Spleen (tissue), 11 donors: ENCODE measurements at regions not wholly inside any gene's neighbourhood (a gene's known extent, or its start where the extent isn't known, plus 50 kb on each side); places are given as distances from the start of the nearest gene placed in this dataset.

Experiments used
- DNase-seq: peaks from one replicate; pipeline ENCODE4 v3.0.0-alpha.2; 2020
- H3K27ac ChIP-seq, 8 donors: fragments of 200-600 bp; sonication (generic) in 7 of 8; 1 replicate in 4 of 8; 2 replicates in 4 of 8; pipeline versions ENCODE4 v1.5.0 to v1.8.0; 2016 to 2021; ENCODE audit warnings: inconsistent platforms in 4 of 8, mild to moderate bottlenecking in 4 of 8, moderate library complexity in 1 of 8
- H3K27me3 ChIP-seq, 7 donors: fragments of 200-600 bp; sonication (generic) in 6 of 7; replicated peaks in 1 of 7; 1 replicate in 4 of 7; 2 replicates in 3 of 7; pipeline versions ENCODE4 v1.5.0 to v1.8.0; 2016 to 2021; ENCODE audit warnings: inconsistent platforms in 3 of 7, mild to moderate bottlenecking in 1 of 7
- H3K36me3 ChIP-seq, 6 donors: fragments of 200-600 bp; sonication (generic) in 5 of 6; 1 replicate in 4 of 6; 2 replicates in 2 of 6; pipeline versions ENCODE4 v1.5.0 to v1.8.0; 2016 to 2021; ENCODE audit warnings: inconsistent platforms in 2 of 6
- H3K4me1 ChIP-seq, 6 donors: fragments of 200-600 bp; sonication (generic) in 5 of 6; 1 replicate in 3 of 6; 2 replicates in 3 of 6; pipeline versions ENCODE4 v1.5.0 to v1.8.0; 2016 to 2021; ENCODE audit warnings: inconsistent platforms in 3 of 6
- H3K4me3 ChIP-seq, 8 donors: fragments of 200-600 bp; sonication (generic) in 7 of 8; 1 replicate in 4 of 8; 2 replicates in 4 of 8; pipeline versions ENCODE4 v1.5.0 to v1.8.0; 2016 to 2021; ENCODE audit warnings: inconsistent platforms in 4 of 8, mild to moderate bottlenecking in 4 of 8, moderate library complexity in 2 of 8
- H3K9me3 ChIP-seq, 8 donors: fragments of 200-600 bp; sonication (generic) in 7 of 8; 1 replicate in 4 of 8; 2 replicates in 4 of 8; pipeline versions ENCODE4 v1.5.0 to v1.8.0; 2016 to 2021; ENCODE audit warnings: inconsistent platforms in 4 of 8
- CTCF ChIP-seq, 11 experiments: fragments of 200-600 bp in 7 of 11; fragments of 450-650 bp in 4 of 11; sonication (generic) in 4 of 11; IDR thresholded peaks in 8 of 11; conservative IDR thresholded peaks in 3 of 11; 1 replicate in 7 of 11; 2 replicates in 4 of 11; pipeline versions ENCODE4 v1.4.0 to v1.8.0; 2016 to 2021; ENCODE audit warnings: antibody characterized with exemption in 11 of 11, inconsistent platforms in 4 of 11, mild to moderate bottlenecking in 1 of 11
- POLR2A ChIP-seq, 3 donors: fragments of 450-650 bp; IDR thresholded peaks; one replicate each; pipeline ENCODE4 v1.5.1; 2017; ENCODE audit warnings: antibody characterized with exemption in 3 of 3, mild to moderate bottlenecking in 1 of 3
- POLR2AphosphoS5 ChIP-seq, 3 donors: sonication (generic); formaldehyde crosslinking; IDR thresholded peaks; one replicate each; pipeline ENCODE4 v1.5.1; 2017; ENCODE audit warnings: antibody characterized with exemption in 3 of 3
- WGBS, 5 donors: extraction: QIAGEN DNeasy Blood & Tissue Kit in 3 of 5; methylation state at CpG; one replicate each; pipeline versions ENCODE4 v1.1.5 to v1.1.7; 2013 to 2018; 5-methylcytosine and 5-hydroxymethylcytosine counted together
- intact Hi-C: fragments of 100-400 bp; cut with DNase I; formaldehyde crosslinking; loops from one replicate; pipeline ENCODE4 v1.15.0; 2023; ENCODE audit warnings: low total_unique reads
- donor health status: healthy with polysubstance abuse.
- donor health status: DM: no; HTN: no; CAD: no; lungs with moderate emphysema.
- donor health status: DM: no; HTN: no; CAD: no.
- donor health status: Bipolar disorder and iron deficiency.
- donor health status: healthy.
- donor health status: DM: no; HTN: no; CAD: no.
- donor health status: DM: yes; HTN: yes; CAD: no.

GRCh38 chr2:53148221-53148620 lies 619.4 kb upstream of the CHAC2 start:
- 28 to 54% (median 31%) methylated on average over 3 of the region's 3 CpGs for WGBS, 5 donors
- H3K36me3 ChIP-seq: no peaks in the 10 kb centered on the region
- no peak overlapping the region for H3K27ac ChIP-seq
- H3K4me1 ChIP-seq: no peaks in the 10 kb centered on the region
- no peak for TF ChIP-seq POLR2AphosphoS5 (IDR thresholded peaks at IDR 0.05)
- no peak for TF ChIP-seq CTCF (IDR thresholded peaks at IDR 0.05 in 8 of 11, conservative IDR thresholded peaks at IDR 0.05 in 3 of 11)
- no peak for TF ChIP-seq POLR2A (IDR thresholded peaks at IDR 0.05)
- intact Hi-C loops: no loop called here
- no peaks in the 10 kb centered on the region for H3K27me3 ChIP-seq
- no peak for DNase-seq
- H3K9me3 ChIP-seq: no peaks in the 10 kb centered on the region
- H3K4me3 ChIP-seq: no peak overlapping the region

GRCh38 chr2:53131416-53131815 lies 636.2 kb upstream of the CHAC2 start:
- no peaks in the 10 kb centered on the region for H3K36me3 ChIP-seq
- intact Hi-C loops: no loop called here
- DNase-seq: no peak
- H3K4me1 ChIP-seq: no peaks in the 10 kb centered on the region
- TF ChIP-seq POLR2A (IDR thresholded peaks at IDR 0.05) (no peak), CTCF (IDR thresholded peaks at IDR 0.05 in 8 of 11, conservative IDR thresholded peaks at IDR 0.05 in 3 of 11) (no peak), POLR2AphosphoS5 (IDR thresholded peaks at IDR 0.05) (no peak)
- H3K9me3 ChIP-seq: no peaks in the 10 kb centered on the region
- no peak overlapping the region for H3K4me3 ChIP-seq
- H3K27me3 ChIP-seq: no peaks in the 10 kb centered on the region
- WGBS, 5 donors: 61 to 75% (median 65%) methylated on average over 1 of the region's 1 CpG
- H3K27ac ChIP-seq: no peak overlapping the region

GRCh38 chr2:53130441-53130943 lies 637.1 kb upstream of the CHAC2 start:
- intact Hi-C loops: no loop called here
- H3K27ac ChIP-seq: no peak overlapping the region
- 68 to 90% (median 82%) methylated on average over 5 of the region's 5 CpGs for WGBS, 5 donors

GRCh38 chr2:53129851-53130250 lies 637.8 kb upstream of the CHAC2 start:
- Histone ChIP-seq H3K4me1 (no peaks in the 10 kb centered on the region), H3K27me3 (no peaks in the 10 kb centered on the region), H3K27ac (no peak overlapping the region), H3K9me3 (no peaks in the 10 kb centered on the region), H3K36me3 (no peaks in the 10 kb centered on the region), H3K4me3 (no peak overlapping the region)
- WGBS, 5 donors: 64 to 82% (median 70%) methylated on average over 1 of the region's 1 CpG
- TF ChIP-seq POLR2AphosphoS5 (IDR thresholded peaks at IDR 0.05) (no peak), POLR2A (IDR thresholded peaks at IDR 0.05) (no peak), CTCF (IDR thresholded peaks at IDR 0.05 in 8 of 11, conservative IDR thresholded peaks at IDR 0.05 in 3 of 11) (no peak)
- no peak for DNase-seq
- intact Hi-C loops: no loop called here

More at GRCh38 chr2:53130441-53130943, 637.1 kb upstream of the CHAC2 start:
- TF ChIP-seq CTCF (IDR thresholded peaks at IDR 0.05 in 8 of 11, conservative IDR thresholded peaks at IDR 0.05 in 3 of 11) (no peak), POLR2AphosphoS5 (IDR thresholded peaks at IDR 0.05) (no peak), POLR2A (IDR thresholded peaks at IDR 0.05) (no peak)
- Histone ChIP-seq H3K36me3 (no peaks in the 10 kb centered on the region), H3K9me3 (no peaks in the 10 kb centered on the region), H3K4me1 (no peaks in the 10 kb centered on the region), H3K4me3 (no peak overlapping the region), H3K27me3 (no peaks in the 10 kb centered on the region)
- no peak for DNase-seq
